NCI-H1092 (cell line): ENCODE measurements at regions not wholly inside any gene's neighbourhood (a gene's known extent, or its start where the extent isn't known, plus 50 kb on each side); places are given as distances from the start of the nearest gene placed in this dataset.
"Not testable (repeated sequence)": the region's sequence is repeated elsewhere in the genome, so short reads cannot be mapped to it uniquely, and the experiment has no call there.

Source experiments
- DNase-seq: peaks from one replicate; lab custom pipeline; 2025; lab: John Stamatoyannopoulos, UW

- no peak for DNase-seq
Measured at GRCh38 chr5:98205691-98206461, 567.6 kb upstream of the RGMB start.

DNA sequence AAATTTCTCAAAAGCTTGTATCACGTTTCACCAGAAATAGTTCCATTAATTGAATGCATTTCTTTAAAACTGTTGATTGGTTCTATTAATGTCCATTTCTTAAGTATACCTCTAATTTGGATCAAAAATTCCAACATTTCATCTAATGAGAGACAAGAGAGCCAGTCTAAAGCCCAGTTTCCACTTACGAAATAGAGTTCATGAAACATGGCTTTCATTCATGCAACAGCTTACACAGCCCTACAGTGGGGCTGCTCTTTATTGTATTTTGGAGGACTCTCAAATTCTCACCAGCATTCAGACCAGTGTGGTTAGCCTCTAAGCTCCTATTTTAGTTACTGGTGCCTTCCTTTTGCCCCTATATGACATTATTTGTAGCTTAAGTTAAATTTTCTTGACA is 566.9 kb upstream of the RGMB start:
- no peak for DNase-seq

DNA sequence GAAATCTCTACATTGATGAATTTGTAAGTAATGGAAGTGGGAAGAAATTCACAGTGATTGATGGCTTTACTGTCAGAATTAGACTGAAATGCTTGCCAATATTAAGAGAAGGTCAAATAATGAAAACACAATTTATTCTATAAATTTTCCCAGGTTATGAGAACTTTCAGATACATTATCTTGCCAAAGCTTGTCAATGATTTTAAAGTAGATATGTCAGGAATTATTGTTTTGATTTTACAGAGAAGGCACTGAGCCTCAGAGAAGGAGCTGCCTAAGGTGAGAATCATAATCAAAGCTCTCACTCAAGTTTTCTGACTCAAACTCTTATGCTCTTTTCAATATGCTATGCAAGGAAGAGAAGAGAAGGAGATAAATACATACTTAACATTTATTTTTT is 564.0 kb upstream of the RGMB start:
- no peak for DNase-seq

- DNase-seq, result no peak
Measured at GRCh38 chr5:98214240-98215051, 559.0 kb upstream of the RGMB start.

DNA sequence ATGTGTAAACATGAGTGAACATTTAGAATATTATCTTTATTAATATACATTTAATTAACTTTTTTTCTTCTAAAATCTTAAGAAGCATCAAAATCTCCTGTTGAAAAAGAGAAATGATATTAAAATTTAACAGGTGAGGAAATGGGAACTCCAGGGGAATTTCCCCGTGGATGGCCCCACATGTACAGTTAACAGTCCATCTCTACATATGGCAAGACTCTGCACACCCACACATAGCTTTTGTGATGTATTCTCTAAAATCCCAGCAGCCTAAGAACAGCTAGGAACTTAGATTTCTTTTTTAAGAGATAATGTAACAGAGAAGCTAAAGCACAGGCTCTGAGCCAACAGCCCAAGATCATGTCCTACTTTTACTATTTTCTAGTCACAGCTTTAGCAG is 556.3 kb upstream of the RGMB start:
- DNase-seq, result no peak

GRCh38 chr5:98218838-98219237 is 554.6 kb upstream of the RGMB start:
- no peak for DNase-seq

DNA sequence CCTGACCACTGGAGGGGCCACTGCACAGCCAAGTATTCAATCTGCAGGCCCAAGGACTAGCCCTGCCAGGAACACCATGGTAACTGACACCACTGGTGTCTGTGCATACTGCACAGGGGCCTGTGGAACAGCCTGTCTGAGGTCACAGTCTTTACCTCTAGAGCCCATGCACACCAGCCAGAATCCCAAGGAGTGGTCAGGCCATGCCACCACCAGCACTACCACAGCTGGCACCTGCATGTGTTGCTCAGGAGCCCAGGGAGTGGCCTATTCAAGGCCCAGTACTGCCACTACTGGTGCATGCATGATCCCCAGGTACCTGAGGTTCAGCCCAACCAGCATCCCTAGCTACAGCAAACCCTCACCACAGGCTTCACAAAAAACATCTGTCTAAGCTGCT is 546.0 kb upstream of the RGMB start:
- DNase-seq, result no peak

DNA sequence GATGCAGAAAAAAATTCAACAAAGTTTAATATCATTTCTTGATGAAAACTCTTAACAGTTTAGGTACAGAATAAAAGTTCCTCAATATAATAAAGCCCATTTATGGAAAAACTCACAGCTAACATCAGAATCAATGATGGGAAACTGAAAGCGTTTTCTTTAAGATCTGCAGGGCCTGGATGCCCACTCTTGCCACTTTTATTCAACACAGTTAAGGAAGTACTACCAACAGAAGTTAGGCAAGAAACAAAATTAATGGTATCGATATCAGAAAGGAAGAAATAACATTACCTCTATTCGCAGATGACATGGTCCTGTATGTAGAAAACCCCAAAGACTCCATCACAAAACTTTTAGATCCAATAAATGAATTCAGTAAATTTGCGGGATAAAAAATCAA is 542.4 kb upstream of the RGMB start:
- no peak for DNase-seq

GRCh38 chr5:98237794-98238193 is 535.7 kb upstream of the RGMB start:
- DNase-seq, result not testable (repeated sequence)

- DNase-seq, result no peak
Measured at GRCh38 chr5:98243972-98244371, 529.5 kb upstream of the RGMB start.

GRCh38 chr5:98248949-98249348 is 524.5 kb upstream of the RGMB start:
- DNase-seq, result no peak

- DNase-seq, result no peak
Measured at GRCh38 chr5:98258939-98259338, 514.5 kb upstream of the RGMB start.

DNA sequence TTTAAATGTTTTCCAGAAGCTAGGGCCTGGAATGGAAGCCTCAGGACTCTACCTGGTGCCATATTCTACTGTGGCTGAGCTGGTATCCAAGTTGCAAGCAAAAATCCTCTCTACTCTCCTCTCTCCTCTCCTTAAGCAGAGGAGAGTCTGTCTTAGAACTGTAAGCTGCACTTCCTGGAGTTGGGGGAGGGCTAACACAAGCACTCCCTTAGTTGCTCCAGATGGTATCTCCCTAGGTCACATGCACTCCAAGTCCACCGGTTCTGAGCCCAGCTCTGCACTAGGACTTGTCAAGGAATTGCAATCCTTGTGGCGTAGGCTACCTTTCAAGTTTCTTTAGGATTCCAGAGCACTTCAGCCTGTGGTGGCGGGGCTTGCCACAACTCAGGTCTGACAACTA is 513.9 kb upstream of the RGMB start:
- DNase-seq, result no peak

- DNase-seq, result no peak
Measured at GRCh38 chr5:98263084-98263483, 510.4 kb upstream of the RGMB start.

- DNase-seq, result no peak
Measured at GRCh38 chr5:98268162-98268860, 505.2 kb upstream of the RGMB start.

GRCh38 chr5:98275980-98276379 is 497.5 kb upstream of the RGMB start:
- DNase-seq, result no peak

GRCh38 chr5:98282521-98282920 is 490.9 kb upstream of the RGMB start:
- DNase-seq, result no peak

- DNase-seq, result no peak
Measured at GRCh38 chr5:98292496-98292895, 481.0 kb upstream of the RGMB start.

GRCh38 chr5:98296426-98296825 is 477.0 kb upstream of the RGMB start:
- DNase-seq, result no peak

GRCh38 chr5:98299435-98299834 is 474.0 kb upstream of the RGMB start:
- no peak for DNase-seq

DNA sequence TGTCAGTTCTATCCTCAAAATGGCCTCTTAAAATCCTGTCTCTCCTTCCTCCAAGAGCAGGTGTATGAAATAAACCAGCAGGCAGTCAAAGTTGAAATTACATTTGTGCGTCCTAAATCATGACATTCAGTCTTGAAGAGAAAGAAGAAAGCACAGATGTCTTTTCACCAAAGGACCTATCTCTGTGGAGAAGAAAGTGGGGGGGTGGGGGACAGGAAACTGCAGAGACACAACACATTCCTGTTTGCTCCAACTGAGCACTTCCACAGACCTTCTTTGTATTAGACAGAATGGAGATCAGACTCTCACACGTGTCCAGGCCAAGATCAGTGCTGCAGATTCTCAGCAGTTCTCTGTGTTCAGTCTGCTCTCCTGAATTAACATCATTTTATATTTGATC is 471.9 kb upstream of the RGMB start:
- no peak for DNase-seq

DNA sequence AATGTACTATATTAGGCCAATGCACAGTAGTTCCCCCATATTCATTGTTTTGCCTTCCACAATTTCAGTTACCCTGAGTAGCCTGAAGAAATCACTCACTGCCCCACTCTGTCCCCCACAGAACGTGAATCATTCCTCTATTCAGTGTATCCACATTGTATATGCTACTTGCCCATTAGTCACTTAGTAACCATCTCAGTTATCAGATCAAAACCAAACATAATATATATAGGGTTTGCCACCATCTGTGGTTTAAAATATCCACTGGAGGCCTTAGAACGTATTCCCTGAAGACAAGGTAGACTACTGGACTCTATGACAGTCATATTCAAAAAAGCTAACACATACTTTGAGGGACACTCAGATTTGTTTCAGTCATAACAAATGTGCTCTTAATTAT is 465.7 kb upstream of the RGMB start:
- no peak for DNase-seq

DNA sequence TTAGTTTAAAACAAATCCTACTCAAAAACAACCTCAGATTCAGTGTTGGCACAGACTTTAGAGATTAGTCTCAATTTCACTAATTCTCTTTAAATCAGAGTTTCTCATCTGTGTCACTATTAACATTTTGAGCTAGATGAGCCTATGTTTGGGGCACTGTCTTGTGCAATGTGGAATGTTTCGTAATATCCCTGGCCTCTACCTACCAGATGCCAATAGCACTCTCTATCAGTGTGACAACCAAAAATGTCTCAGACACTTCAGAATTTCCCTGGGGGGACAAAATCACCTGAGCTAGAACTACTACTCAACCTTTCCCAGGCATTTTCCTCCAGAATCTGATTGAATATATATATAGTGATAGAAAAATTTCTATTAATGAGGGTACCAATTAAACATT is 465.2 kb upstream of the RGMB start:
- DNase-seq, result no peak
